CD4-positive, alpha-beta T cell treated with Interleukin-6 for 4 hours (primary cell): ENCODE measurements at regions not wholly inside any gene's neighbourhood (a gene's known extent, or its start where the extent isn't known, plus 50 kb on each side); places are given as distances from the start of the nearest gene placed in this dataset.

Source experiments
- DNase-seq: peaks from one replicate; pipeline ENCODE4 v3.0.0-alpha.2; 2020; ENCODE audit warnings: mixed read lengths

DNA sequence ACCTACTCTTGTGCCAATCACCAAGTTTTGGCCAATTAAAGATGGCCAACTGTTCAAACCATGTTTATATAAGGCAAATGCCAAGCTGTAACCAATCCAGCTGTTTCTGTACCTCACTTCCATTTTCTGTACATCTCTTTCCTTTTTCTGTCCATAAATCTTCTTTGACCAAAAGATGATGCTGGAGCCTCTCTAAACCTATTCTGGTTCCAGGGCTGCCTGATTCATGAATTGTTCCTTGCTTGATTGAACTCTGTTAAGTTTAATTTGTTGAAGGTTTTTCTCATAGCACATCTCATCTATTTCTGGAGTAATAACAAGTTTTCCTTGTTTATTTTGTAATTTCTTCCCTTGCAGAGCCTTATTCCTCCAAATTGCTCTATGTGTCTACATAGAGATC lies 115.3 kb upstream of the SMAD3 start:
- no peak for DNase-seq

- DNase-seq: no peak
Measured at GRCh38 chr15:66951531-66952320, 113.7 kb upstream of the SMAD3 start.

DNA sequence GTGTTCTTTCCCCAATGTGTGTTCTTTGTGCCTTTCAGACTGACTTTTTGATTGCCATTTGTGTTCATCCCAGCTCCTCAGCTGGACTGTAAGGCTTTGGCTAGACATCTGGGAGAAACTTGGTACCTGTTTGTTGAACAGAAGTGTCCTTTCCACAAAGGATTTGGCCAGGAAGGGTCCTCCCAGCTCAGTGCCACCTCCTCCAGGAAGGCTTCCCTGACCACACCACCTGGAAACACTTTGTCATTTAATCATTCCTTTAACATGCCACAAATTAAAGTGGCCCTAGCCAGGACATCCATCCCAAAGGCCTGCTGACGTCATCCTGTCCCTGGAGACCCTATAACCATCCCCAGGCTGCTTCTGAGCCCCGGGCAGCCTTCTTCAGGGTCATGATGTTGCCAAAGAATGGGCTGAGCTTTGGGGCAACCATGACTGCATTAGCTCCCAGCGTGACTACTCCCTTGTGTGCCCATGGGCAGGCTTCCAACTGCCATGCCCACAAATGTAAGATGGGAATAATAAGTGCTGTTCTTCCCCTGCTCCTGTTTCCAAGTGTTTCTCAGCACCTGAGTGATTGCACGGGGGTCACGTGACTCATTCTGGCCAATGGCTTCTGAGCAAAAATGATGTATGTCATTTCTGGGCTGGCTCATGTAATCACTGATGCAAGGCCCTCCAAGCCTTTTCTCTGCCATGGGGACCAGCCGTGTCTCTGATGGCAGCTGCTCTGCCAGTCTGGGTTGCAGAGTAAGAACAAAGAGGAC lies 112.5 kb upstream of the SMAD3 start:
- no peak for DNase-seq

GRCh38 chr15:66953523-66954229 lies 111.7 kb upstream of the SMAD3 start:
- no peak for DNase-seq

DNA sequence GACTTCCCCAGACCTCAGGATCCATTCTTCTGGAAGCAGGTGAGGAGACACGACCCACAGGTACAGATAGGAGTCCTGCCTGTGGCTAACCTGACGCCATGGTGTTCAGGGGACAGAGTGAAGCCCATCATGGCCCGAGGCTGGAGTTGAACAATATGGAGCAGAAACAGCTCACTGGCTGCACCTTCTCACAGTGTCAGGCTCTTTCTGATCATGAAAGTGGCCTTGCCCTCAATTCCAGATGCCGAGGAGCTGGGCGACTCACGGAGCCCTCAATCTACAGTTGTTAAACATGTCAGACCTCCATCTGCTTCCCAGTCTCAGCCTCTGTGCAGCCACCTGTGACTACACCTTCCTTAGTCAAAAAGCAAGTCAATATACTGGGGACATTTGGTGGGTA lies 110.8 kb upstream of the SMAD3 start:
- DNase-seq: no peak

- DNase-seq: no peak
Measured at GRCh38 chr15:66955001-66955516, 110.3 kb upstream of the SMAD3 start.

- no peak for DNase-seq
Measured at GRCh38 chr15:66955871-66956585, 109.4 kb upstream of the SMAD3 start.

- no peak for DNase-seq
Measured at GRCh38 chr15:66956672-66957430, 108.6 kb upstream of the SMAD3 start.

- DNase-seq: no peak
Measured at GRCh38 chr15:66957431-66957720, 108.0 kb upstream of the SMAD3 start.

DNA sequence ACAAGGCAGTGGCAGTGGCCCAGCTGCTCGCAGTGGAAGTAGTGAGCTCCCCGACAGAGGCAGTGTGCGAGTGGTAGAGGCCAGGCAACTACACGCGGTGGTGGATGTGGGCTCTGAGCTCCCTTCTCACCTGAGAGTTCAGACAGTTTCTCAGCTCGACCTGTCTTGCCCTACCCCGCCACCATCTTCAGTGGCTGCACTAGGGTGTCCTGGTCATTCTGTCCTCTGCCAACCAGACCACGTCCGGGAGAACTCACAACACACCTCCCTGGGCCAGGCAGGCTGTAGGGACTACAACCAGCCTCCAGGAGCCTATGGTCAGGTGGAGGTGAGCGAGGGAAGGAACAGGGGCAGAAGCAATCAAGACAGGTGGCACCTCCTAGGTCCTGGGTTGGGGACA lies 106.3 kb upstream of the SMAD3 start:
- DNase-seq: no peak

- DNase-seq: no peak
Measured at GRCh38 chr15:66959875-66960274, 105.5 kb upstream of the SMAD3 start.

DNA sequence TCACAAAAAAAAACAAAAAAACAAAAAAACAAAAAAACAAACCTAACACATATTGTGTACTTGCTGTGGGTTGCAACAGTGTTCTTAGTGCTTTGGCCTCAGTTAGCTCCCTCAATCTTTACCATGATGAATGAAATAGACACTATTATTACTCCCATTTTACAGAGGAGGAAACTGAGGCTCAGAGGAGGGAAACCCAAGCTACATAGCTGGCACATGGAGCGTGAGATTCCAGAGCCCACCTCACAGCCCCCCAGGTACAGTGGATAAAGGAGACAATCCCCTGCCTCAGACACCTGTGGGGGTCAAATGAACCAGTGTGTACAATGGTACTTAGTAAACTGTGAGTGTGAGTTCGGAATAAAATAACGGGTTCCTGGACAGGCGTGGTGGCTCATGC lies 104.9 kb upstream of the SMAD3 start:
- DNase-seq: no peak

- DNase-seq: no peak
Measured at GRCh38 chr15:66961407-66961884, 104.0 kb upstream of the SMAD3 start.

DNA sequence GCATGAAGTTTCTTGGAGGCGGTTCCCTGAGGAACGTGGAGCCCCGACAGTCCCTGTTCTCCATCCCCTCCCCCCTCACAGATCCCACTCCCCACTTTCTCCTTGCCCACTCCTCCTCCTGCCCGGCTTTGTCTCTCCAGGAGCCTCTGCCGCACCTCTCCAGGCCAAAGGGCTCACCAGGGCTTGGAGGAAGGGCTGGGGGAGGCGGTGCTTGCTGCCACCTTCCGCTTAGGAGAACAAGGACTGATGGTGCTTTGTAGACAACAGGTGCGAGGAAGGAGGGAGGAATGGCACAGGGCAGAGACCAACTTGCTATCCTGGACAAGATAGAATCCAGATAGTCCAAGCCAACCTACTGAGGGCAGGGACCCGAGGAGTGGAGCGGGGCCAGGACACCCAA lies 103.5 kb upstream of the SMAD3 start:
- no peak for DNase-seq

DNA sequence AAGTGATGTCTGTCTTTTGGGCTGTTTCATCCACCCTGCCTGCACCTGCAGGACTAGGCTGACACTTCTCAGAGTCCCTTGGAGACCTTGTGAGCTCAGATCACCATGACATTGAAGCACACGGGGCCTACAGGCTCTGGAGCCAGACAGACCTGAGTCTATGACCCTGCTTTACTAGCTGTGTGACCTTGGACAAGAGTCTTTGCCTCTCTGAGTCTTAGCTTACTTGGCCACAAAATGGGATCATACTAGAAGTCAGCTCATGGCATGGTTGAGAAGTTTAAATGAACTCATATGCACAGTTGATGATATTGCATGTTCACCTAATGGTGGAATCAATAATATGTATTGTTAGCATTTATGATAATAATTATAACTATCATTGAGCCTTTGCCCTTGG lies 102.9 kb upstream of the SMAD3 start:
- no peak for DNase-seq

DNA sequence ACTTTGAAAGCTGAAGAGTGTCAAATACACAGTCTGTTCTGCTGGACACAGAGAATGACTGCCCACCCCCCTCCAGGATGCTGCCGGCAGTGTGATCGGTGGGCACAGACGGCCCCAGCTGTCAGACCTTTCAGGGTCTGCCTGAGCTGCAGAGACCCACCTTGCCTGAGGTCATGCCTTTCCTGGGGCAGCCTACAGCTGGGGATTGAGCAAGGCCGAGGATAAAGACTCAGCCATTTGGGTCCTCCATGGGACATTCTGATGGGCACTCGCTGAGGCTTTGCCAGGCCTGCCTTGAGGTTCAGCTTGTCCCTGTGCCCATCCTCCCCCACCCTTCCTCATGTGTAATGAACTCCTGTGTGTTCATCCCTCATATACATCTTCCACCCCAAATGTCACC lies 102.3 kb upstream of the SMAD3 start:
- DNase-seq: no peak

DNA sequence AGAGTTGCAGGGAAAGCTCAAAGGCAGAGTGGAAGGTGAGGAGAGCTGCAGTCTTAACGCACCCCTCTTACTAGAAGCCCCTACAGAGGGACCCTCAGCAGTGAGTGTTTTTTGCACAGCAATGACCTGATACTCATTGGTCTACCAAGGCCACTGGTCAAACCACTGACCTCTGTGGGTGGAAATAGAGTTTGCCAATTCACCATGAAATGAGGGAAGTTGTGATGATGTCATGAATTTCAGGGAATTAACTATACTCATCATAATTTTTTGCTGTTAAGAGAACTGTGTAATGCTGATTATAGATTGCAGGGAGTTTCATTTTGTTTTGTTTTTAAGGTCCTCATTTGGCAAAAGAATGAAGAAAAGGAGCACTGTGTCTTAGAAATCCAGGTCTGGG lies 101.7 kb upstream of the SMAD3 start:
- no peak for DNase-seq

DNA sequence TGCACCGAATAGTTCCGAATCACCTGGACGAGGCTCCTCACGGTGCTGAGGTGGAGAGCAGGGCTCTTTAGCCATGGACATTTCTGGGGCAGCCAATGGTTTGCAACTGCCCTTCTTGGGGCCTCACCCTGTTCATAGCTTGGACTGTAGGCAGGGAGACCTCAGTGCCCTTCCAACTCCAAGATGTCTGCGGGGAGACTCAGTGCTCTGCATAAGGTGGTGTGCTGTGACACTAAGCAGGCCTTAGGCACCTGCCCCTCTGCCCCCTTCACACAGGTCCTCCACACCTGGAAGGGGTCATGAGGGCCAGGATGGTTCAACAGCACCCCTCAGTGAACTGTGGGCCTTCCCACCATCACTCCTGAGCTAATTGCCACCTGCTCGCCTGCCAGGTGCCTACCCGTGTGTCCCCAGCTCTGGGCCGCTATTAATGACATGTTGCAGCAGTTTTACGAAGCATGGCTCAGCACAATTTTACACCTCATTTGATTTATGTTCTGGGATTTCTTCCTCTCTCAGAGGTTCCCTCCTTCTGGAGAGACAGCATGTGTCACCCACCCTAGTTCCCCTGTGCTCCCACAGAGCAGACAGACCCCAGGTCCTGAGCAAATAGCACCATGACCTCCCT lies 101.2 kb upstream of the SMAD3 start:
- DNase-seq: no peak

DNA sequence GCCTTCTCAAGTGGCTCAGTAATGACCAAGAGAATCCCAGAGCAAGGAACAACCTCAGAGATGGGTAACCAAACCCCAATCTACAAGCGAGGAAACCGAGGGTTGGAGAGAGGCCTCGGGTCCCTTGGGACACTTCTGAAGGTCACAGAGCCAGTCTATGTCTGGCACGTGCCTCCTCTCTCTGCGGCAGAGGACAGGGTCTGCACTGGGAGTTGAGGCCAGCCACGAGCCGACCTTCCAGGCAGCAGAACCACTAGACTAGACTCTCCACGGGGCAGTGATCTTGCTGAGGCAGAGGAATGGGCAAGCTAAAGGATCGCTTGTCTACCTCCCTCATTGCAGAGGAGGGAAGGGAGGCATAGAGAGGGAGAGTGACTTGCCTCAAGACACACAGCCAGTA lies 100.6 kb upstream of the SMAD3 start:
- no peak for DNase-seq

DNA sequence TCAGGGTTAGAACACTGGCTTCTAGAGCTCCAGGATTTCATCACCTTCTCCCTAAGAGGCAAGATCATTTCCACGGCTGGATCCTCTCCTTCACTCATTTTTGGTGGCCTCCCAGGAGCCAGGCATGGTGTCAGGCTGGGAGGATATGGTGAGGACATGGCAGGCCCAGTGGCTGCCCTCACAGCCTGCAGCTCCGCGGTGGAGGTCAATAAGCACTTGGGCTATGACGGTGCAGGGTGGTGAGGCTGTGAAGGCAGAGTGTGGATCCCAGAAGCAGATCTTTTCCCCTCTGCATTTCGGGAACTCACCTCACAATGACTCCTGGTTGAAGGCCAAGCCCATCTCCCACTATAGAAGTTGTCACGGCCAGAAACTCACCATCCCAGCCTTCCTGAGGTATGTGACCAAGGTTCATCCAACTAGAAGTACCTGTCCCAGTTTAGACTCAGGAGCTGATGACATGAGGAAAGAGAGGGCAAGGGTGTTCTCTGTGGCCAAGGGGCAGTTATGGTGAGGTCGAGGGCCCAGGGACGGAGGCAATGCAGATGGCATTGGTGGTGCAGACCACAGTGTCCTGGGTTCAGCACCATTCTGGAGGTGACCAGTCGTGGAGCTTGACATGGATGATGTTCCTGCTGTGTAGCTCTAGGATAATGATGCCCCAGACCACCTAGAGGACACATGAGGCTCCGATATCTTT lies 100.1 kb upstream of the SMAD3 start:
- DNase-seq: no peak

DNA sequence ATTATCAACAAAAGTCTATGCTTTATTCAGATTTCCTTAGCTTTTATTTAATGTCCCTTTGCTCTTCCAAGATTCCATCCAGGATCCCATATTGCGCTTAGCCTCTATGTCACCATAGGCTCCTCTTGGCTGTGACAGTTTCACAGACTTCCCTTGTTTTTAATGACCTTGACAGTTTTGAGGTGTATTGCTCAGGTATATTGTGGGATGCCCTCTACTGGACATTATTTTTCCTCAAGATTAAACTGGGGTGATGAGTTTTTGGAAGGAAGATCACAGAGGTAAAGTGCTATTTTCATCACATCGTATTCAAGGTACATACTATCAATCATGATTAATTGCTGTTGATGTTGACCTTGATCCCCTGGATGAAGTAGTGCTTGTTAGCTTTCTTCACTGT lies 99.1 kb upstream of the SMAD3 start:
- DNase-seq: no peak
